ENCODE measurements at regions not wholly inside any gene's neighbourhood (a gene's known extent, or its start where the extent isn't known, plus 50 kb on each side); places are given as distances from the start of the nearest gene placed in this dataset.

GRCh38 chr2:120677221-120677620 is 58.4 kb upstream of the GLI2 start:
- TF ChIP-seq CTCF (IDR thresholded peaks at IDR 0.05; ENCODE audit: low read length): no peak
- TF ChIP-seq EZH2 (IDR thresholded peaks at IDR 0.05; ENCODE audit: borderline replicate concordance, low read length): no peak

Measured in OCI-LY1 (cell line).